ENCODE measurements at regions not wholly inside any gene's neighbourhood (a gene's known extent, or its start where the extent isn't known, plus 50 kb on each side); places are given as distances from the start of the nearest gene placed in this dataset.

DNA sequence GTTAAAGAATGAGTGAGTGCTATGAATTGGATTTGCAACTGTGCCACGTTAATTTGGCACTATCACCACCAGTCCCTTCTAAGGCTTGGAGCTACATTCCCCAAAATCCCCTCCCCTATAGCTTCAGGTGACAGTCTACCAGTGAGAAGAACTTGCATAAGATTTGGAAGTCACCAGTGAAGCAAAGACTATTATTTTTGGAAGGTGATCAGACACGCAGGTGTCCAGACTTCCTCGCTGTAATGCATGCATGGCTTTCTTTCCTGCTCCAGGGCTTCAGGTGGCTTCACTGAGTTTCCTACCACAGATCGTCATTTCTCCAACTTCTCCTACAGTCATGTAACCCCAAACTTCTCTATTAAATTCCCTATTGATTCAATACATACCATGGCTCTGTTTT, 61.4 kb downstream of the SLC41A2 start:
- Histone ChIP-seq H3K9ac (replicated peaks in 1 of 4; ENCODE audit: extremely low read depth in 1 of 4, low read depth in 3 of 4, low read length in 3 of 4) (no peak overlapping the region), H3K4me3 (ENCODE audit: extremely low read depth in 1 of 4, insufficient read depth in 2 of 4, low read depth in 3 of 4, low read length in 4 of 4) (no peak overlapping the region), H2BK120ac (replicated peaks; ENCODE audit: low read depth, low read length) (no peak overlapping the region), H2AK5ac (ENCODE audit: low read depth, low read length) (no peak overlapping the region), H3K56ac (replicated peaks; ENCODE audit: insufficient read length, low read depth, low read length) (no peak overlapping the region), H3K4ac (replicated peaks; ENCODE audit: insufficient read length, low read depth, low read length) (no peak overlapping the region), H3K79me1 (ENCODE audit: low read depth, low read length) (no peaks in the 10 kb centered on the region), H2BK20ac (ENCODE audit: low read length) (no peak overlapping the region), H3K23me2 (ENCODE audit: low read depth, low read length) (no peaks in the 10 kb centered on the region), H3K9me3 (ENCODE audit: insufficient read depth in 2 of 2, low read depth in 1 of 2, low read length in 1 of 2) (no peaks in the 10 kb centered on the region), H3K36me3 (ENCODE audit: control insufficient read depth in 2 of 4, insufficient read depth in 4 of 4, low read length in 3 of 4) (no peaks in the 10 kb centered on the region), H4K5ac (ENCODE audit: insufficient read length, low read depth, low read length) (no peak overlapping the region), H3K4me1 (replicated peaks in 1 of 4; ENCODE audit: control insufficient read depth in 3 of 4, insufficient read depth in 4 of 4, low read length in 3 of 4) (no peaks in the 10 kb centered on the region), H3K18ac (ENCODE audit: extremely low read depth, low read length) (no peak overlapping the region), H4K20me1 (replicated peaks in 1 of 2; ENCODE audit: control insufficient read depth in 1 of 2, insufficient read depth in 2 of 2, low read length in 2 of 2) (no peaks in the 10 kb centered on the region), H2BK15ac (ENCODE audit: low read length) (no peak overlapping the region), H3K27me3 (replicated peaks in 1 of 4; ENCODE audit: control insufficient read depth in 3 of 4, extremely low read depth in 1 of 4, insufficient read depth in 3 of 4, low read length in 3 of 4) (no peaks in the 10 kb centered on the region), H2BK5ac (ENCODE audit: low read depth, low read length) (no peak overlapping the region), H3K4me2 (ENCODE audit: insufficient read depth in 1 of 2, low read depth in 2 of 2, low read length in 2 of 2) (no peak overlapping the region), H4K8ac (ENCODE audit: extremely low read depth, insufficient read depth, low read length) (no peak overlapping the region), H3K14ac (ENCODE audit: insufficient read length) (no peak overlapping the region), H3K23ac (ENCODE audit: insufficient read length) (no peak overlapping the region), H3K27ac (ENCODE audit: low read depth, low read length) (no peak overlapping the region), H2AFZ (ENCODE audit: low read length) (no peak overlapping the region), H4K91ac (replicated peaks; ENCODE audit: insufficient read length, low read length) (no peak overlapping the region), H2BK12ac (ENCODE audit: low read depth, low read length) (no peak overlapping the region), H3K79me2 (ENCODE audit: control insufficient read depth in 1 of 2, insufficient read depth in 2 of 2, low read length in 2 of 2) (no peaks in the 10 kb centered on the region)
- TF ChIP-seq MAFK (IDR thresholded peaks at IDR 0.05; ENCODE audit: low read depth, low read length) (no peak), GABPA (IDR thresholded peaks at IDR 0.05; ENCODE audit: borderline replicate concordance, insufficient read depth, low read length) (no peak)
- POLR2A ChIA-PET (ENCODE audit: partially characterized antibody): no interaction called here
- CTCF ChIA-PET (ENCODE audit: partially characterized antibody): no interaction called here
- 92% methylated on average over 4 of the region's 4 CpGs; no CpG with 5 or more reads in 1 of the 2 experiments for WGBS, 2 experiments (ENCODE audit: extremely low coverage in 1 of 2, insufficient coverage in 1 of 2, insufficient read length in 1 of 2, insufficient replicate concordance in 2 of 2, low coverage in 1 of 2, low lambda C conversion rate in 2 of 2, missing lambda C conversion rate in 1 of 2)
- FAIRE-seq (no peak), DNase-seq (ENCODE audit: low read depth in 1 of 2, low spot score in 2 of 2) (no peak)

All from H1 (cell line).